SK-N-SH treated with all-trans-retinoic acid at 6 μM for 48 hours (cell line): ENCODE measurements at regions not wholly inside any gene's neighbourhood (a gene's known extent, or its start where the extent isn't known, plus 50 kb on each side); places are given as distances from the start of the nearest gene placed in this dataset.

Source experiments
- ARNTL ChIP-seq: fragments of 450-650 bp; formaldehyde crosslinking; IDR thresholded peaks from 2 replicates; pipeline ENCODE4 v1.5.0; 2020; ENCODE audit warnings: low read depth, mild to moderate bottlenecking, moderate library complexity, borderline replicate concordance
- BACH2 ChIP-seq: fragments of 250-450 bp; sonication (Bioruptor Pico); IDR thresholded peaks from 2 replicates; pipeline ENCODE4 v1.9.0; 2021; ENCODE audit warnings: mild to moderate bottlenecking, borderline replicate concordance
- CREB5 ChIP-seq: fragments of 250-450 bp; sonication (Bioruptor Pico); IDR thresholded peaks from 2 replicates; pipeline ENCODE4 v1.5.1; 2020; ENCODE audit warnings: low read depth, mild to moderate bottlenecking, moderate library complexity
- GLIS3 ChIP-seq: fragments of 250-450 bp; sonication (Bioruptor Pico); IDR thresholded peaks from 2 replicates; pipeline ENCODE4 v1.5.0; 2020; ENCODE audit warnings: mild to moderate bottlenecking, moderate library complexity
- OSR1 ChIP-seq: fragments of 250-450 bp; sonication (Bioruptor Pico); IDR thresholded peaks from 2 replicates; pipeline ENCODE4 v1.8.0; 2022; ENCODE audit warnings: moderate library complexity, mild to moderate bottlenecking, inconsistent platforms
- PATZ1 ChIP-seq: fragments of 250-450 bp; sonication (Bioruptor Pico); IDR thresholded peaks from 2 replicates; pipeline ENCODE4 v1.8.0; 2020; ENCODE audit warnings: mild to moderate bottlenecking, moderate library complexity, borderline replicate concordance
- PPARA ChIP-seq: fragments of 250-450 bp; sonication (Bioruptor Pico); IDR thresholded peaks from 2 replicates; pipeline ENCODE4 v1.5.0; 2020; ENCODE audit warnings: mild to moderate bottlenecking, borderline replicate concordance
- RARB ChIP-seq: fragments of 250-450 bp; sonication (Bioruptor Pico); IDR thresholded peaks from 2 replicates; pipeline ENCODE4 v1.8.0; 2021; ENCODE audit warnings: mild to moderate bottlenecking, moderate library complexity
- TSHZ2 ChIP-seq: fragments of 250-450 bp; sonication (Bioruptor Pico); IDR thresholded peaks from 2 replicates; pipeline ENCODE4 v1.5.0; 2020; ENCODE audit warnings: mild to moderate bottlenecking, moderate library complexity
- ZFP3 ChIP-seq: fragments of 250-450 bp; sonication (Bioruptor Pico); IDR thresholded peaks from 2 replicates; pipeline ENCODE4 v1.5.0; 2020; ENCODE audit warnings: mild to moderate bottlenecking, moderate library complexity
- ZNF70 ChIP-seq: fragments of 450-650 bp; formaldehyde crosslinking; IDR thresholded peaks from 2 replicates; pipeline ENCODE4 v1.5.0; 2020; ENCODE audit warnings: mild to moderate bottlenecking, moderate library complexity

GRCh38 chr17:54220829-54221228, 398.1 kb downstream of the KIF2B start:
- TF ChIP-seq BACH2 (no peak), RARB (CRISPR knock-in tag) (no peak), PPARA (CRISPR knock-in tag) (no peak), PATZ1 (CRISPR knock-in tag) (no peak), ZNF70 (no peak), TSHZ2 (CRISPR knock-in tag) (no peak), ARNTL (no peak), ZFP3 (CRISPR knock-in tag) (no peak), CREB5 (CRISPR knock-in tag) (no peak), GLIS3 (CRISPR knock-in tag) (no peak), OSR1 (CRISPR knock-in tag) (no peak)
